HG03558 (cell line): ENCODE measurements at regions not wholly inside any gene's neighbourhood (a gene's known extent, or its start where the extent isn't known, plus 50 kb on each side); places are given as distances from the start of the nearest gene placed in this dataset.

Source experiments
- ATAC-seq: cut with Tn5 transposase; IDR thresholded peaks from one replicate; pipeline ENCODE4 v1.9.1; 2021; ENCODE audit warnings: moderate number of reproducible peaks; ENCODE audit not compliant: unreplicated experiment; ENCODE audit errors: extremely low read depth

DNA sequence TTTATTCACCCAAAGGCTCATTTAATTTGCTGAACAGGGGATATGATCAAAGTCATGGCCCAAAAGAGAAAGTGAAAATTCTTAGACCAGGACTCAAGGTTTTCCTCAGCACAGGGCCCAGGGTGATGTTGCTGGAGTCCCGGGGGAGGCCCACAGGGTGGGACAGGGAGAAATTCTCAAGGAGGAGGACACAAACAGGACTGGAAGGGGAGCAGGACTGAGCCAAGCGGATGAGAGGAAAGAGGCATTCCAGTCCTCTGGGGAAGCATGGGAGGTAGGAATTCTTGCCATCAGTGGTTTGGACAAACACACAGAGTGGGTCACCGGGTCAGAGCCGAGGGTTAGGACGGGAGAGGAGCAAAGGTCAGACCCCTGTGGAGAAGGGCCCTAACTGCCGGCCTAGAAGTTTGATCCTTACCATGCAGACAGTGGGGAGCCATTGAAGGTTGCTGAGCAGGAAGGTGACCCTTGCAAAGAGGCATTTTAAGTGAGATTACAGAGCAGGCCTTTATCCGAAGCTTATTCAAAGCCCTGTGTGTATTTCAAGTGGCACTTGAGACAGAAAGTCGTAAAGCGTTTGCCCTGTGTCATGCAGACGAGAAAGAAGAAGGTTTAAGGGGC lies 68.4 kb upstream of the PTGR2 start:
- no peak for ATAC-seq

DNA sequence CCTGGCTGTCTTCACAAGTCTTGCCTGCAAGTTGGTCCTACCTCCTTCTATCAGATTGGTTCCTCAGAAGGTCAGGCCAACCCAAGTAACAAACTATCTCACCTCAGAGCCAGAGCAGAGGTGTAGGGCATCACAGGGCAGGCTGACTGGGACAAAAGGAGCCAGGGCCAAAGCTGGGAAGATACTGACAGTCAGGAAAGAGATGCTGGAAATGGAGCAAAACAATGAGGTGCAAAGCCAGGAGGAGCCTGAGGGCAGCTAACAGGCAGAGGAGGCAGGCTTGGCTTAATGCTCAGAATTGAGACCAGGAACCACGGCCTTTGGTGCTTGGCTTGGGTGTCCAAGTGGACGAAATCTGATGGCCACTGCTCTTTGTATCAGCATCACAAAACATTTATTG lies 68.4 kb upstream of the PNMA1 start:
- no peak for ATAC-seq

- no peak for ATAC-seq
Observed at GRCh38 chr14:73780896-73781295, 66.7 kb upstream of the PNMA1 start.

- ATAC-seq, result no peak
Observed at GRCh38 chr14:73780391-73780790, 66.2 kb upstream of the PNMA1 start.

GRCh38 chr14:73778736-73779135 lies 64.6 kb upstream of the PNMA1 start:
- no peak for ATAC-seq

DNA sequence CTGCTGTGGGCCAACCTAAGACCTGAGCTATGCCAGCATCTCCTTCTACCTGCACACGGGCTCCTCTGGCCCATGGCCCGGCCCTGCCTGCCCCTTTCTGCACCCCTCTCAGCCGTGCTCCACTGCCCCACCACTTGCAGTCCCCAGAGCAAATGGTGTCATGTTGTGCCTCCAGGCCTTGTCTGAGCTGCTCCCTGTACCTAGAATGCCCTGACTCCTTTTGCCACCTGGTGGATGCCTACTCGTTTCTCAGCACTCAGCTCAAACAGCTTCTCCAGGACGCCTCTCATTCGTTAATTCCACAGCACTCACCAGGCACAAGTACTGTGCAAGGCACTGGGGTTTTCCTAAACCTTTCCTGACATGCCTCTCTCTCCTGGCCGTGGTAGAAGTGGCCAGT lies 63.2 kb upstream of the PNMA1 start:
- no peak for ATAC-seq

- ATAC-seq, result no peak
Observed at GRCh38 chr14:73776194-73776537, 62.0 kb upstream of the PNMA1 start.

GRCh38 chr14:73775339-73776193 lies 61.4 kb upstream of the PNMA1 start:
- ATAC-seq, result no peak

- no peak for ATAC-seq
Observed at GRCh38 chr14:73774671-73775070, 60.5 kb upstream of the PNMA1 start.

GRCh38 chr14:73774241-73774570 lies 60.0 kb upstream of the PNMA1 start:
- ATAC-seq, result no peak

DNA sequence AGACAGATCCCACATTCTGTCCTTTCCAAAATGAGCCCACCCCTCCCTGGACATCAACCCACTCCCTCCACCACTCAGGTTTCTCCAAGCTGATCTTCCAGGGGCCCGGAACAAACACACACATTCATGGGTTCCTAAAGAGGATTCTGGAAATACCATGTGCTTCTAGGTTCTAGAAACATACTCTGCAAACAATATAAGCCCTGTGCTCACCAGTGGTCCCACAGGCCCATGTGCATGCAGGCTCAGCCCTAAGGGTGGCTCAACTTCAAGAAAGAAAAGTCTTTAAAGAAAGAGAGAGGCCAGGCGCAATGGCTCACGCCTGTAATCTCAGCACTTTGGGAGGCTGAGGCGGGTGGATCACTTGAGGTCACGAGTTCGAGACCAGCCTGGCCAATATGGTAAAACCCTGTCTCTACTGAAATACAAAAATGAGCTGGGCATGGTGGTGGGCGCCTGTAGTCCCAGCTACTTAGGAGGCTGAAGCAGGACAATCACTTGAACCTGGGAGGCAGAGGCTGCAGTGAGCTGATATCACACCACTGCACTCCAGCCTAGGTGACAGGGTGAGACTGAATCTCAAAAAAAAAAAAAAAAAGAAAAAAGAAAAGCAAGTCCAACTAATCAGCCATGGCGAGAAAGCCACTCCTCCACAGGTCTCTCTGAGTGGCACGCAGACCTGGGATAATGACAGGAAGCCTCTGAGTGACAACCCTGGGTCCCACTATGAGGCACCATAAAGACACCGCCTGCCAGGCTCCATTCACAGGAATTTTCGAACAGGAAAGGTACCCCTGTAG lies 59.5 kb upstream of the PNMA1 start:
- ATAC-seq, result no peak

DNA sequence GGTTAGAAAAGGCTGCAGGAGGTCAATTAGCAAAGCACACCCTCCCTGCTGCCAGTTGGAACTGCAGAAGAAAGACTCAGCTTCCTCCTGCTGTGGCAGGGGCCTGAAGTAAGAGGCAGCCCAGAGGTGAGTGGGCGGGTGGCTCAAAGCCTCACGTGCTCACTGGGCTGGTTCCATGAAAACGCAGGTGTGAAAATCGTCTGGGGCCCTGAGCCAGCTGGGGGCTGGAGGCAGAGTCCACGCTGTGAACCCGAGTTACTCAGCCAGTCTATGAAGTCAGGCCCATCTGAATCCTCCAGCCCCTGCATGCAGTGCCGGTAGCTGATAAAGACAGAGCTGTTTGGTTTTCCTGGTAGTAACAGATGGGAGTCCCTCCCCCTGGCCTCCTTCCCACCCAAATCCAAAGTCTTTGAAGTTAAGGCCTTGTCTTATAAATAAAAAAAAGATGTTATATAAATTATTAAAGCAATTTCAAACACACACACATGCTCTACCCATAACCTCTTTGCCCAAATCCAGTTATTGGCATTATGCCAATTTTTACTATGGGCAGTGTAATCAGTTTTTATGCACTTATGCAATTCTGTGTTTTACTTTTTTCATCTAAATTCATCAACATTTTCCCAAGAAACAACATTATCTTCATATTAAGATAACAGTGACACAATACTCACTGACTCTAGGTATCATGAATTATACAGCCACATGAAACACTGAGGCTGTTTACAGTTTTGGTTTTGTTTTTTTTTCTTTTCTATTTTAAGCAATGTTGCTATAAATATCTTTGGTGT lies 57.9 kb upstream of the PNMA1 start:
- ATAC-seq, result peak; percentile 32

DNA sequence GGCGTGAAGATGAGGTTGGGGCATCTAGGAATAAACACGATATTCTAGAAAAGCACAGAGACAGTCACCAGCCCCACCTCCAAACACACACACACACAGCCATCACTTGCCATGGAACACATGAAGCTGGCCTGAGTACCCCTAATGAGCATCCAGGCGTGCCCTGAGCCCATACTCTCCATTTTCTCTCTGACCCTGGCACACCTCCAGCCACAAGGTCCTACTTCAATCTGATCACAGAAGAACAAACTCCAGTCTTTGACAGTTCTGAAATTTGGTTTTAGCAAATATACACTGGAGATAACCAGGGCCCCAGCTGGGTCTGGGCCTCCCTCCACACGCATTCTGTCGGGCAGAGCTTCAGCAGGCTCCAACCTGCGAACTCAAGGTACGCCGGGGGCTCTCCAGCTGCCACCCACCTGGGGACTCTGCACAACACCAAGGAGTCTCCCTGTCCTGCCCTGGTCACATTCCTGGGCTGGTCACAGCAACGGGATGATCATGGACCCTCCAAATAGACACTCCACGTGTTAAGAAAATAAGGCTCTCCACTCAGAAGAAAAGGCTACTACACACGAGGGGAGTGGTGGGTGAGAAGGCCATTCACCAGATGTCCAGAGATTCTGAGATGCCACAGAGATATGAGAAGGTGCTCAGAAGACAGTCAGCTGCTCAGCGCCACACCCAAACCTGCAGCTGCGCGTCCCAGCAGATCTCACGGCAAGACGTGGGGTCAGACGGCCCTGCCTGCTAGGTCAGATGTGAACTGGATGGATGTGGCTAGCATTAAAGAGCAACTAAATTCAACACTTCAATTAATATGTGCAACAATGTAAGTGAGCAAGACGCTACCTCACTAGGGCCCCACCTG lies 57.0 kb upstream of the PNMA1 start:
- ATAC-seq, result no peak

GRCh38 chr14:73768107-73768506 lies 53.9 kb upstream of the PNMA1 start:
- ATAC-seq, result no peak

DNA sequence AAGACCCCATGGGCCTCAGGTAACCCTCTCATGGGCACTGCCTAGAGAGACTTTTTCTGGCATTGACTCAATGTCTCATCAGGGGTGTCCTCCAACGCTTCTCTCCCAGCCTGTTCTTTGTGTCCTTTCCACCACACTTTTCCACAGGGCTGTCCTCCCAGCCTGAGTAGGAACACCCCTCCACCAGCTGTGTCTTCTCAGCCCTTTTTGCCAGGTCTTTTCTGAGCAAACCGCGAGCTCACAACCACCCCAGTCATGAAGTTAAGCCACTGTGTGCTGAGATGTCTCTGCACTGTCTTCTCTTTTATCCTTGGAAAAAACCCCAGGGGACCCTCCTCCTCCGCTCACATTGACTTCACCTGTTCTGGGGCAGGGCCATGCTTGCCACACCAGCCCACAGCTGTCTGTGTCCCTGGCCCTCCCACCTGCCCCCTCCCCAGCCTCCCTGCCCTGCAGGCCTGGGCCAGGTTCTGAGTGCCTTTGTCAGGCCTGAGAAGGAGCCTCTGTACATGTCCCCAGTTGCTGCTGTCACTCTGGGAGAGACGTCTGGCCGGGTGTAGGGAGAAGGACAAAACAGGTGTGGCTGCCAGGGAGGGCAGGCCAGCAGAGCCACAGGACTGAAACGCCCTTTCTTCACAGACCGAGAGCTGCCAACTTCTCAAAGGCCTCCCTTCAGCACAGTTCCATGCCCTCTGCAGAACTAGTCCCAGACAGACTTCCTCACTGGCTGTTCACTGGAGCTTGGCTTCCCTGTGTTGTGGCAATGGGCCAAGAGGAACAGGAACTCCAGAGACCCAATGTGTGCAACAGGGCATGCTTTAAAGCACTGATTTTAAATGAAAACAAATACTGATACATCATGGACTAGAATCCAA lies 50.5 kb upstream of the PNMA1 start:
- no peak for ATAC-seq
